Neural cell (in vitro differentiated cells): ENCODE measurements at regions not wholly inside any gene's neighbourhood (a gene's known extent, or its start where the extent isn't known, plus 50 kb on each side); places are given as distances from the start of the nearest gene placed in this dataset.

ENCODE experiments used
- CTCF ChIP-seq: fragments of 450-650 bp; IDR thresholded peaks from 2 replicates; pipeline ENCODE4 v1.5.1; 2014; ENCODE audit warnings: antibody characterized with exemption, mild to moderate bottlenecking, moderate library complexity; ENCODE audit not compliant: poor library complexity, severe bottlenecking
- EP300 ChIP-seq: fragments of 450-650 bp; conservative IDR thresholded peaks from 2 replicates; pipeline ENCODE4 v1.6.1; 2014; ENCODE audit warnings: antibody characterized with exemption, mild to moderate bottlenecking, moderate library complexity; ENCODE audit not compliant: poor library complexity, severe bottlenecking
- EZH2 ChIP-seq: fragments of 200-600, 300-800 bp; shearing (Covaris generic), sonication (generic); IDR thresholded peaks from 2 replicates; pipeline ENCODE4 v1.6.1; 2014; ENCODE audit warnings: antibody characterized with exemption, low read length, borderline replicate concordance, mild to moderate bottlenecking; ENCODE audit not compliant: insufficient read depth, poor library complexity, severe bottlenecking
- MXI1 ChIP-seq: fragments of 450-650 bp; conservative IDR thresholded peaks from 2 replicates; pipeline ENCODE4 v1.6.1; 2014; ENCODE audit warnings: antibody characterized with exemption, mild to moderate bottlenecking; ENCODE audit not compliant: poor library complexity, severe bottlenecking
- POLR2AphosphoS5 ChIP-seq: IDR thresholded peaks from 2 replicates; pipeline ENCODE4 v1.6.1; 2012
- RAD21 ChIP-seq: fragments of 450-650 bp; conservative IDR thresholded peaks from 2 replicates; pipeline ENCODE4 v1.6.1; 2014; ENCODE audit warnings: antibody characterized with exemption, mild to moderate bottlenecking, moderate library complexity
- REST ChIP-seq: IDR thresholded peaks from 2 replicates; pipeline ENCODE4 v1.6.1; 2012; ENCODE audit warnings: borderline replicate concordance
- SMC3 ChIP-seq: fragments of 450-650 bp; conservative IDR thresholded peaks from 2 replicates; pipeline ENCODE4 v1.6.1; 2014; ENCODE audit warnings: antibody characterized with exemption, mild to moderate bottlenecking, moderate library complexity; ENCODE audit not compliant: poor library complexity
- TAF1 ChIP-seq: IDR thresholded peaks from 2 replicates; pipeline ENCODE4 v1.6.1; 2012; ENCODE audit warnings: low read depth

GRCh38 chrX:124680287-124680686 lies 333.9 kb downstream of the SH2D1A start:
- no peak for TF ChIP-seq POLR2AphosphoS5
- no peak for TF ChIP-seq CTCF
- TF ChIP-seq RAD21: no peak
- no peak for TF ChIP-seq MXI1
- no peak for TF ChIP-seq EZH2
- no peak for TF ChIP-seq TAF1
- TF ChIP-seq EP300: no peak
- no peak for TF ChIP-seq REST
- no peak for TF ChIP-seq SMC3
